ENCODE measurements at regions not wholly inside any gene's neighbourhood (a gene's known extent, or its start where the extent isn't known, plus 50 kb on each side); places are given as distances from the start of the nearest gene placed in this dataset.

DNA sequence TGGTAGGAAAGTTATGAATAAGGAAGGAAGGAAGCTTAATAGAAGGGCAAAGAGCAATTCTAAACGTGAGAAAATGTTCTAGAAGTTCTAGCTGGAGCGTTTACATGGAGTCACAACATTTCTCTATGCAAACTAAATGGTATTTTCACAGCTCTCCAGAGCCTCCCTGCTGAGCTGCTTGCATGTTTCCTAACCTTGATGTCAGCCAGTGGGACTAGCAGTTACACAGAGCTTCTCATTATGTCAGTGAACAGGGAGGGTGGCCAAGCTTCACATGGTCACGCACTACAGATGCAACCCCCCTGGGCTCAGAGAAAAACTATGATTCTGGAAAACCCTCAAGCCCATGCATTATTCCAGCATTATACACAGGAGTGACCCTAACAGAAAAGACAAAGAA is 153.4 kb upstream of the CCDC150 start:
- no peak for TF ChIP-seq CTCF (IDR thresholded peaks at IDR 0.05; ENCODE audit: low read length)
- no peak for TF ChIP-seq EZH2 (IDR thresholded peaks at IDR 0.05; ENCODE audit: borderline replicate concordance, low read length)

Data from OCI-LY1 (cell line).